ENCODE measurements at regions not wholly inside any gene's neighbourhood (a gene's known extent, or its start where the extent isn't known, plus 50 kb on each side); places are given as distances from the start of the nearest gene placed in this dataset.

- H2AFZ ChIP-seq (replicated peaks; ENCODE audit: low read length, poor library complexity) = no peak overlapping the region
- ChIA-PET POLR2A (ENCODE audit: unreplicated experiment) (no interaction called here), CTCF (no interaction called here)
- ATAC-seq (ENCODE audit: low read depth) = no peak
- H4K20me1 ChIP-seq (ENCODE audit: insufficient read depth, low read length) = no peaks in the 10 kb centered on the region
- dilution Hi-C loops (cut with HindIII; ENCODE audit: low sequenced_read_pairs, unreplicated experiment) = no loop called here
- no peak overlapping the region for H3K9ac ChIP-seq (ENCODE audit: low read depth, low read length)
- peaks cover 3% of the 10 kb centered on the region for H3K4me1 ChIP-seq (ENCODE audit: control insufficient read depth, insufficient read depth, low read length)
- H3K36me3 ChIP-seq (ENCODE audit: control insufficient read depth, insufficient read depth, low read length) = no peaks in the 10 kb centered on the region; the same call in 1 of the 2 replicates
- DNase-seq = no peak
- H4K91ac ChIP-seq (ENCODE audit: insufficient read depth, low read depth, low read length) = no peak overlapping the region
- H3K56ac ChIP-seq (ENCODE audit: extremely low read depth, insufficient read depth, low read length) = no peak overlapping the region
- H3K4ac ChIP-seq (ENCODE audit: low read depth, low read length) = no peak overlapping the region
- no peak overlapping the region for H2AK9ac ChIP-seq (replicated peaks; ENCODE audit: low read depth, low read length, poor library complexity)
- H2AK5ac ChIP-seq (ENCODE audit: low read depth, low read length) = no peak overlapping the region
- H3K27me3 ChIP-seq (ENCODE audit: control insufficient read depth, insufficient read depth, low read length) = no peaks in the 10 kb centered on the region
- H3K14ac ChIP-seq (replicated peaks; ENCODE audit: low read depth, low read length) = no peak overlapping the region; the same call in 1 of the 2 replicates
- H2BK120ac ChIP-seq (ENCODE audit: low read depth, low read length) = no peak overlapping the region
- intact Hi-C loops (cut with micrococcal nuclease) = no loop called here
- no peaks in the 10 kb centered on the region for H3K9me3 ChIP-seq (ENCODE audit: control insufficient read depth, insufficient read depth, low read length)
- no peak overlapping the region for H3K23ac ChIP-seq (ENCODE audit: low read depth, low read length)
- no peak for TF ChIP-seq POLR2A (IDR thresholded peaks at IDR 0.05; ENCODE audit: low read depth, low read length)
- no peak for TF ChIP-seq NFE2L2 (IDR thresholded peaks at IDR 0.05; ENCODE audit: low read depth, low read length)
- TF ChIP-seq SMC3 (IDR thresholded peaks at IDR 0.05; ENCODE audit: low read depth, low read length) = no peak
- TF ChIP-seq MAZ (IDR thresholded peaks at IDR 0.05; ENCODE audit: borderline replicate concordance, low read depth, low read length) = no peak
- no peak for TF ChIP-seq CHD1 (IDR thresholded peaks at IDR 0.05; ENCODE audit: low read depth, low read length)
- no CpG with 5 or more reads among the region's 1 CpG for WGBS, 2 experiments (ENCODE audit: extremely low coverage in 2 of 2, insufficient read length in 1 of 2)
- no peaks in the 10 kb centered on the region; the same call in none of the 2 replicates for H3K9me1 ChIP-seq (ENCODE audit: insufficient read depth, low read length)
- H2BK15ac ChIP-seq (ENCODE audit: low read depth, low read length) = no peak overlapping the region; the same call in 2 of the 3 replicates
- H2BK20ac ChIP-seq (ENCODE audit: low read depth, low read length) = no peak overlapping the region
- H2BK5ac ChIP-seq (ENCODE audit: low read depth, low read length, poor library complexity, severe bottlenecking) = no peak overlapping the region
- in situ Hi-C loops (cut with MboI; ENCODE audit: low sequenced_read_pairs) = no loop called here
- no peak overlapping the region for H4K5ac ChIP-seq (ENCODE audit: low read depth, low read length)
- H3K18ac ChIP-seq (ENCODE audit: low read depth, low read length) = no peak overlapping the region
- no TSS peak for BruUV-seq (replicated peaks)
- H3K27ac ChIP-seq (ENCODE audit: insufficient read depth, low read length) = no peak overlapping the region
- no peak overlapping the region for H3K4me2 ChIP-seq (ENCODE audit: low read depth, low read length)
- H3K4me3 ChIP-seq (ENCODE audit: insufficient read depth, low read depth, low read length) = no peak overlapping the region
- peaks cover 7 to 19% of the 10 kb centered on the region in 2 experiments; a peak in 3 of 4 replicates for H3K79me1 ChIP-seq (ENCODE audit: low read depth in 1 of 2, low read length in 2 of 2)
- H4K8ac ChIP-seq (ENCODE audit: low read depth in 2 of 2, low read length in 2 of 2) = no peak overlapping the region
Measured at GRCh38 chr13:73865027-73865426, 269.2 kb downstream of the KLF12 start.
